ENCODE measurements at regions not wholly inside any gene's neighbourhood (a gene's known extent, or its start where the extent isn't known, plus 50 kb on each side); places are given as distances from the start of the nearest gene placed in this dataset.
A peak's percentile ranks its signal among the peaks of the same experiment; 100 is the strongest.

DNA sequence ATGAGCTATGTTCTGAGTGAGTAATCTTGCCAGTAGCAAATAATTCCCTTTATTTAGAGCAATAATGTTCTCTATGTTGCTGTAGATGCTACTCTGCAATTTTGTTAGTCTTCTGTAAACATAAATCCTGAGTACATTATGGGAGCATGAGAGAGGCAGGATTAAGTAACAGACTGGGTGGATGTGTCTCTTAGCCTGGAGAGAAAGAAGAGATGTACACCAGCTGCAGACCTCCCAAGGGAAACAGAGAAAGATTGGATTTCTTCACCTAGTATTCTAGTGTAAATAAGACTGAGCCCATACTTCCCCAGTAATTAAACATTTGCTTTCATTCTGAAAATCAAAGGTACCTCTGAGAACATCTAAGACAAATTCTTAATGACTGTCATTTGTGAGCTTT, 564.0 kb downstream of the TRHDE start:
- TF ChIP-seq, protein P1, sequence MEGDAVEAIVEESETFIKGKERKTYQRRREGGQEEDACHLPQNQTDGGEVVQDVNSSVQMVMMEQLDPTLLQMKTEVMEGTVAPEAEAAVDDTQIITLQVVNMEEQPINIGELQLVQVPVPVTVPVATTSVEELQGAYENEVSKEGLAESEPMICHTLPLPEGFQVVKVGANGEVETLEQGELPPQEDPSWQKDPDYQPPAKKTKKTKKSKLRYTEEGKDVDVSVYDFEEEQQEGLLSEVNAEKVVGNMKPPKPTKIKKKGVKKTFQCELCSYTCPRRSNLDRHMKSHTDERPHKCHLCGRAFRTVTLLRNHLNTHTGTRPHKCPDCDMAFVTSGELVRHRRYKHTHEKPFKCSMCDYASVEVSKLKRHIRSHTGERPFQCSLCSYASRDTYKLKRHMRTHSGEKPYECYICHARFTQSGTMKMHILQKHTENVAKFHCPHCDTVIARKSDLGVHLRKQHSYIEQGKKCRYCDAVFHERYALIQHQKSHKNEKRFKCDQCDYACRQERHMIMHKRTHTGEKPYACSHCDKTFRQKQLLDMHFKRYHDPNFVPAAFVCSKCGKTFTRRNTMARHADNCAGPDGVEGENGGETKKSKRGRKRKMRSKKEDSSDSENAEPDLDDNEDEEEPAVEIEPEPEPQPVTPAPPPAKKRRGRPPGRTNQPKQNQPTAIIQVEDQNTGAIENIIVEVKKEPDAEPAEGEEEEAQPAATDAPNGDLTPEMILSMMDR (IDR thresholded peaks at IDR 0.05; ENCODE audit: control insufficient read depth, extremely low read depth, insufficient read depth) = no peak
- H3K4me3 ChIP-seq (ENCODE audit: low read depth, low read length) = no peak overlapping the region
- no peak for DNase-seq (ENCODE audit: low read depth)

DNA sequence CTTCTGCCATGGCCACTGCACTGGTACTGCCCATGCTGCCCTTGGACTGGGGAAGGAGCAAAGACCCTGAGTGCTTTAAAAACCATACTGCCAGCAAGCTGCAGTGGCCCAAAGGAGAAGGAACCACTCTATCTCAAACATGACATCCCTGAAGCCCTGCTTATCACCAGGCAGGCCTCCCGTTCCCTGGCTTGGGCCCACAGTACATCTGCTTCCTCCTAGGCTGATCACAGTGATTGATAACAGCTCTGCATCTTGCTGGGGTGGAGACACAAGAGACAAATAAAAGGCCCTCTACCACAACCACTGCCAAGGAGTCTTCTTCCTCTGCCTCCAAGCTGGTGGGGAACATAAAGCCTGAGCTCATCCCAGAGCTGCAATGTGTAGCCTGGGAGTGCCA, 567.5 kb downstream of the TRHDE start:
- TF ChIP-seq, protein P1 (IDR thresholded peaks at IDR 0.05; ENCODE audit: control insufficient read depth, extremely low read depth, insufficient read depth) = no peak
- no peak for DNase-seq (ENCODE audit: low read depth)
- no peak overlapping the region for H3K4me3 ChIP-seq (ENCODE audit: low read depth, low read length)

DNA sequence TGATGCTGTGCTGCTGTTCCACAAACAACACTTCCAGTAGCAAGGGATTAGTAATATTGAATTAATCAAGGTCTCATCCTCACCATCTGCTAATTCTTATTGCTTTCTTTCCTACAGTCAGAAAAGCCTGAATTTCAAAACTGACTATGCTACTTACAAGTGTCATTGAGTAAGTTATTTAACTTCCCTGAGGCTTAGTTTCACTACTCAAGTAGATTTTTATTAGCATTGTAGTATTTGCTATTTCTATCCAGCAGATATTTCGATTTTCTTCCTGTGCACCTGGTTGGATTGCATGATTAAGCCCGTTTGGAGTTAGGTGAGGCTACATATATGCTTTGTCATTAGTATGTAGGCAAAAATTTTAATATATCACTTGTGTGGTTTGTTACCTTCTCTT, 591.5 kb downstream of the TRHDE start:
- DNase-seq (ENCODE audit: low read depth) = no peak

DNA sequence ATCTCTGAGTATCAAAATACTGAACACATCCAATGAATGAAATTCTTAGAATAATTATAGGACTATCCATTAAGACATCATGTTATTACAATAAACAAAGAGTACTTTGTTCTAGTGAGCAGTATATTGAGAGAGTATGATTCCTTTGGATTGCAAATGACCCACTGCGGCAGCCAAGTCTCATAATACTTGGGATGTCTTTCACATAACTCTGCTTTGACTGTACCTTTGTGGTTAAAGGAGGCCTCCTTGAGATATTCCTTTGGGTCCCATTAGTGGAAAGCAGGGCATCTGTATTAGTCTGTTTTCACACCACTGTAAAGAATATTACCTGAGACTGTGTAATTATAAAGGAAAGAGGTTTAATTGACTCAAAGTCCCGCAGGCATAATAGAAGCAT, 593.8 kb downstream of the TRHDE start:
- no peak for DNase-seq (ENCODE audit: low read depth)
- H3K4me3 ChIP-seq (ENCODE audit: low read depth, low read length) = no peak overlapping the region
- TF ChIP-seq, protein P1 (IDR thresholded peaks at IDR 0.05; ENCODE audit: control insufficient read depth, extremely low read depth, insufficient read depth) = no peak

More for the DNA sequence above, 591.5 kb downstream of the TRHDE start:
- TF ChIP-seq, protein P1 (IDR thresholded peaks at IDR 0.05; ENCODE audit: control insufficient read depth, extremely low read depth, insufficient read depth) = no peak
- no peak overlapping the region for H3K4me3 ChIP-seq (ENCODE audit: low read depth, low read length)

DNA sequence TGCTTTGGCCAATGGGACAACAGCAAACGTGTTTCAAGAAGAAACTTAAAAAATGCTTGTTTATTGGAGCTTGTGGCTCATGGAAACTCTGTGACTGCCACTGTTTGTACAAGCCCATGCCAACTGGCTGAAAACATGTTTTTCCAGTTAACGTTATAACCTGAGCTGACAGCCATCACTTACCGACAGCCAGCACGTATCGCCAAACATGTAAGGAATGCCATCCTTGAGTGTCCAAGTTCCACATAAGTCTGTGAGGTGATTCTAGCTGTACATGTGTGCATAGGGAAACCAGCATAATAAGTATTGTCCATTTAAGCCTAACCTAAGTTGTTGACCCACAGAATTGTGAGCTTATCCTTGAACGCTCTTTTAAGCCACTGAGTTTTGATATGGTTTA, 596.9 kb downstream of the TRHDE start:
- TF ChIP-seq, protein P1 (IDR thresholded peaks at IDR 0.05; ENCODE audit: control insufficient read depth, extremely low read depth, insufficient read depth) = no peak
- DNase-seq (ENCODE audit: low read depth) = peak; percentile 21
- H3K4me3 ChIP-seq (ENCODE audit: low read depth, low read length) = no peak overlapping the region

DNA sequence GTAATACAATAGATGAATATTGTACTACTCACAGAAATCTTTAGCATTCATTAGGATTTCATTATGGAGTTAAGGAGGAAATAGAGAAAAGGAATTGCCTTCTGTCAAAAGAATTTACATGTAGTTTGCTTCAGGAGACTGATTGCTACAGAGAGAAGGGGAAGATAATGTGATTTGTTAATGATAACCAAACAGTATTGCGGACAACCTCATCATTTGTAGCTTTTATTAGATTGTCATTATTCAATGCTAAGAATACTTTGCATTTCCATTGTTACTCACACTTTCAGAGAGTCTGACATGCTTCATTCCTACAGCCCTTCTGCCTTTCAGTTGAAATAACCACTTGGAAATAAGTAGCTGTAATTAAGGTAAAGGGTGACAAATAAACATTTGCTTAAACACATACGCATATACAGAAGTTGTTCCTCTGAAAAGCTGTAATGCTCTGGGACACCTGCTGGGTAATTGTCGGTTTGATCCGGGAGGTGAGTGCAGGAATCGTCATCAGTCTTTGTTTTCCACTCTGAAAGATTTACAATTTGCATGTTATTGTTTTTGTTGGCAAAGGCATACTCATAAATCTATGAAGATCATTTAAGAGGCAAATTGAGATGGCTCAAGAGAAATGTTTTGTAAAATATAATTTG, 600.2 kb downstream of the TRHDE start:
- TF ChIP-seq, protein P1 (IDR thresholded peaks at IDR 0.05; ENCODE audit: control insufficient read depth, extremely low read depth, insufficient read depth) = no peak
- DNase-seq (ENCODE audit: low read depth) = no peak
- H3K4me3 ChIP-seq (ENCODE audit: low read depth, low read length) = no peak overlapping the region

DNA sequence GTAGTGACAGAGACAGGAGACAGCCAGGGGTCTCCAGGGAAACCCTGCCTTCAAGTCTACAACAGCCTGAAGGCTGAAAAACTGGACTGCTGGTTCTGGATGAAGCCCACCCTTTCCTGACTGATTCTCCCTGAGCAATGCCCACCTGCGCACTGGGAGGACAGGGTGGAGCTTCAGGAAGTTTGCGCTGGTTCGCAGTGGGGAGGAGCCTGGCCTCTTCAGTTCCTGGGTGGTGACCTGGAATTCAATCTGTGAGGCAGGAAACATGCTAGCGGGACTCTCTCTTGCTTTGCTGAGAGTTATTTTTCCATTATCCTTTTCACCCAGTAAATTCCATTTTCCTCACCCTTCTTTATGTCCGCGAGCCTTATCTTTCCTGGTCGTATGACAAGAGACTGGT, 600.8 kb downstream of the TRHDE start:
- TF ChIP-seq, protein P1 (IDR thresholded peaks at IDR 0.05; ENCODE audit: control insufficient read depth, extremely low read depth, insufficient read depth) = no peak
- no peak for DNase-seq (ENCODE audit: low read depth)
- H3K4me3 ChIP-seq (ENCODE audit: low read depth, low read length) = no peak overlapping the region

Measured in LNCaP clone FGC (cell line).